ENCODE measurements at regions not wholly inside any gene's neighbourhood (a gene's known extent, or its start where the extent isn't known, plus 50 kb on each side); places are given as distances from the start of the nearest gene placed in this dataset.
"Not testable (repeated sequence)": the region's sequence is repeated elsewhere in the genome, so short reads cannot be mapped to it uniquely, and the experiment has no call there.

GRCh38 chr13:112286733-112287132 lies 89.4 kb upstream of the SPACA7 start:
- not testable (repeated sequence) for DNase-seq

GRCh38 chr13:112320303-112320702 lies 55.9 kb upstream of the SPACA7 start:
- peak; percentile 19 for DNase-seq

- peak; percentile 29 for DNase-seq
Measured at GRCh38 chr13:112322557-112322956, 53.6 kb upstream of the SPACA7 start.

- peak; percentile 56 for DNase-seq
Measured at GRCh38 chr13:112324116-112324515, 52.0 kb upstream of the SPACA7 start.

GRCh38 chr13:112325142-112325808 lies 50.9 kb upstream of the SPACA7 start:
- DNase-seq = peak; percentile 40

GRCh38 chr13:112325920-112326645 lies 50.1 kb upstream of the SPACA7 start:
- DNase-seq = peak; percentile 48

Measured in islet precursor cell (in vitro differentiated cells).